SK-N-SH (cell line): ENCODE measurements at regions not wholly inside any gene's neighbourhood (a gene's known extent, or its start where the extent isn't known, plus 50 kb on each side); places are given as distances from the start of the nearest gene placed in this dataset.

ENCODE experiments used
- CTCF ChIA-PET: fragments of 300-600, 350-600 bp; formaldehyde crosslinking; extraction: SDS; loops from one replicate; lab custom pipeline; 2021; lab: Yijun Ruan, JAX
- POLR2A ChIA-PET: fragments of 350-600 bp; sonication (Branson Sonifier 250); formaldehyde crosslinking; extraction: SDS; loops from one replicate; lab custom pipeline; 2020; ENCODE audit warnings: antibody characterized with exemption, inconsistent platforms; lab: Yijun Ruan, JAX
- DNase-seq: peaks from one replicate; pipeline ENCODE4 v3.0.0; 2012
- H2AFZ ChIP-seq: fragments of 200-600 bp; sonication (generic); 2 replicates; pipeline ENCODE4 v1.8.1; 2016; ENCODE audit warnings: antibody characterized with exemption, mild to moderate bottlenecking, low read depth
- H3F3A ChIP-seq: fragments of 200-600 bp; sonication (generic); replicated peaks from 2 replicates; pipeline ENCODE3; 2016; ENCODE audit warnings: antibody characterized with exemption, mild to moderate bottlenecking; ENCODE audit not compliant: insufficient read depth
- H3K27ac ChIP-seq, 2 experiments: fragments of 200-500 bp in 1 of 2; fragments of 200-600 bp in 1 of 2; sonication (Bioruptor generic) in 1 of 2; sonication (generic), shearing (Covaris generic) in 1 of 2; 2 replicates each; pipeline versions ENCODE4 v1.5.1 to v1.6.1; 2014 to 2016; ENCODE audit warnings: low read depth in 2 of 2, inconsistent platforms in 1 of 2, low read length in 1 of 2, mild to moderate bottlenecking in 1 of 2, mixed read lengths in 1 of 2
- H3K27me3 ChIP-seq: fragments of 200-600 bp; sonication (generic), shearing (Covaris generic); 2 replicates; pipeline ENCODE4 v1.6.1; 2016; ENCODE audit warnings: mixed run types; ENCODE audit not compliant: insufficient read depth
- H3K36me3 ChIP-seq, 2 experiments: fragments of 200-500 bp in 1 of 2; fragments of 200-600 bp in 1 of 2; sonication (Bioruptor generic) in 1 of 2; sonication (generic) in 1 of 2; replicated peaks in 1 of 2; 2 replicates each; pipeline versions ENCODE3 to v1.5.1; 2014 to 2016; ENCODE audit warnings: low read length in 1 of 2, mild to moderate bottlenecking in 1 of 2; ENCODE audit not compliant: insufficient read depth in 2 of 2, control insufficient read depth in 1 of 2
- H3K4me1 ChIP-seq, 2 experiments: fragments of 200-500 bp in 1 of 2; fragments of 200-600 bp in 1 of 2; sonication (Bioruptor generic) in 1 of 2; sonication (generic), shearing (Covaris generic) in 1 of 2; 2 replicates each; pipeline versions ENCODE4 v1.5.1 to v1.6.1; 2014 to 2016; ENCODE audit warnings: low read depth in 1 of 2, low read length in 1 of 2, mixed run types in 1 of 2; ENCODE audit not compliant: insufficient read depth in 2 of 2, control insufficient read depth in 1 of 2
- H3K4me2 ChIP-seq: fragments of 200-600 bp; sonication (generic), shearing (Covaris generic); 2 replicates; pipeline ENCODE4 v1.6.1; 2017; ENCODE audit warnings: mixed run types
- H3K4me3 ChIP-seq, 2 experiments: fragments of 200-500 bp in 1 of 2; fragments of 200-600 bp in 1 of 2; sonication (Bioruptor generic) in 1 of 2; sonication (generic), shearing (Covaris generic) in 1 of 2; 2 replicates each; pipeline versions ENCODE4 v1.5.1 to v1.8.1; 2014 to 2016; ENCODE audit warnings: low read depth in 2 of 2, inconsistent platforms in 1 of 2, low read length in 1 of 2, mild to moderate bottlenecking in 1 of 2, mixed read lengths in 1 of 2, moderate library complexity in 1 of 2
- H3K79me2 ChIP-seq: fragments of 200-600 bp; sonication (generic); 2 replicates; pipeline ENCODE4 v1.8.1; 2017; ENCODE audit warnings: mild to moderate bottlenecking; ENCODE audit not compliant: insufficient read depth
- H3K9ac ChIP-seq: fragments of 200-600 bp; sonication (generic); 2 replicates; pipeline ENCODE4 v1.6.1; 2017; ENCODE audit warnings: mixed run types
- H3K9me2 ChIP-seq: fragments of 200-600 bp; sonication (generic); 2 replicates; pipeline ENCODE4 v1.6.1; 2017; ENCODE audit warnings: mixed run types
- H3K9me3 ChIP-seq: fragments of 200-600 bp; sonication (generic); 2 replicates; pipeline ENCODE4 v1.6.1; 2017; ENCODE audit warnings: mixed run types, mild to moderate bottlenecking, moderate library complexity
- H4K20me1 ChIP-seq: fragments of 200-600 bp; sonication (generic); 2 replicates; pipeline ENCODE4 v1.6.1; 2017; ENCODE audit warnings: mild to moderate bottlenecking, mixed run types; ENCODE audit not compliant: insufficient read depth
- ELF1 ChIP-seq: IDR thresholded peaks from 2 replicates; pipeline ENCODE4 v1.4.0; 2012
- EP300 ChIP-seq, 2 experiments: IDR thresholded peaks; 2 replicates each; pipeline versions ENCODE4 v1.4.0 to v1.6.1; 2012; ENCODE audit warnings: borderline replicate concordance in 1 of 2, low read depth in 1 of 2, low read length in 1 of 2
- EZH2phosphoT487 ChIP-seq: fragments of 200-600 bp; sonication (generic); IDR thresholded peaks from 2 replicates; pipeline ENCODE4 v1.6.1; 2017; ENCODE audit warnings: low read depth, mixed run types, mild to moderate bottlenecking, antibody characterized with exemption, moderate library complexity, borderline replicate concordance
- FOXJ3 ChIP-seq: sonication (generic); formaldehyde crosslinking; IDR thresholded peaks from 2 replicates; pipeline ENCODE4 v1.5.1; 2020; ENCODE audit warnings: mild to moderate bottlenecking, missing genetic modification reagents
- FOXM1 ChIP-seq: IDR thresholded peaks from 2 replicates; pipeline ENCODE4 v1.4.0; 2012; ENCODE audit warnings: low read depth, mild to moderate bottlenecking
- GABPA ChIP-seq: IDR thresholded peaks from 2 replicates; pipeline ENCODE4 v1.4.0; 2012; ENCODE audit warnings: low read depth, mild to moderate bottlenecking
- JUND ChIP-seq: IDR thresholded peaks from 2 replicates; pipeline ENCODE4 v1.4.0; 2012
- MAX ChIP-seq: IDR thresholded peaks from 2 replicates; pipeline ENCODE4 v1.4.0; 2012; ENCODE audit warnings: low read depth
- MEF2A ChIP-seq: IDR thresholded peaks from 2 replicates; pipeline ENCODE4 v1.4.0; 2012; ENCODE audit warnings: low read depth, borderline replicate concordance
- MXI1 ChIP-seq: IDR thresholded peaks from 2 replicates; pipeline ENCODE4 v1.6.1; 2012; ENCODE audit warnings: mild to moderate bottlenecking, low read depth, low read length, improper control_type of control experiment
- NFIC ChIP-seq: IDR thresholded peaks from 2 replicates; pipeline ENCODE4 v1.4.0; 2012; ENCODE audit warnings: borderline replicate concordance
- NRF1 ChIP-seq: IDR thresholded peaks from 2 replicates; pipeline ENCODE4 v1.6.1; 2012; ENCODE audit warnings: low read depth, mild to moderate bottlenecking, low read length
- POLR2AphosphoS5 ChIP-seq: IDR thresholded peaks from 2 replicates; pipeline ENCODE4 v1.6.1; 2012; ENCODE audit warnings: low read depth, low read length
- SMC3 ChIP-seq: IDR thresholded peaks from 2 replicates; pipeline ENCODE4 v1.6.1; 2012; ENCODE audit warnings: low read depth, low read length, improper control_type of control experiment
- TCF12 ChIP-seq: IDR thresholded peaks from 2 replicates; pipeline ENCODE4 v1.4.0; 2012
- USF1 ChIP-seq: IDR thresholded peaks from 2 replicates; pipeline ENCODE4 v1.4.0; 2012; ENCODE audit warnings: low read depth, borderline replicate concordance
- WGBS: methylation state at CpG from one replicate; pipeline ENCODE4 v1.1.6; 2017; ENCODE audit warnings: low lambda C conversion rate; 5-methylcytosine and 5-hydroxymethylcytosine counted together
- TF ChIP-seq, protein P1 (sequence below): IDR thresholded peaks from 2 replicates; pipeline ENCODE4 v1.4.0; 2012; ENCODE audit warnings: low read depth, borderline replicate concordance

DNA sequence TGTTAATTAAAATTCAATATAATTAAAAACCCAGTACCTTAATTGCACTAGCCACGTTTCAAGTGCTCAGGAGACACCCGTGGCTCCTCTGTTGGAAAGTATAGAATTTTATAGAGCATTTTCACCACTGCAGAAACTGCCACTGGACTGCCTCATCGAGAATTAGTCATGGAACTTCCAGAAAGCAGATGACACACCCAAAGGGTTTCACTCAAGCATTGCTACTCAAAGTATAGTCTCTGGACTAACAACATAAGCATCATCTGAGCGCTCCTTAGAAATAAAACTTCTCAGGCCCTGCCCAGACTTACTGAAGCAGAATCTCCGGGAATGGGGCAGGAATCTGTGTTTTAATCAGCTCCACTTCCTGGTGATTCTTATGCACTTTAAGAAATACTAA, 63.5 kb upstream of the GPR139 start:
- TF ChIP-seq NFIC (no peak), ELF1 (no peak), NRF1 (no peak), FOXM1 (no peak), MAX (no peak), MEF2A (no peak), EP300 (IDR thresholded peaks at IDR 0.05; ENCODE audit: borderline replicate concordance in 1 of 2, low read depth in 1 of 2, low read length in 1 of 2) (no peak), JUND (no peak), USF1 (no peak), EZH2phosphoT487 (no peak), FOXJ3 (CRISPR knock-in tag) (no peak), MXI1 (no peak), SMC3 (no peak), GABPA (no peak)
- TF ChIP-seq, protein P1, sequence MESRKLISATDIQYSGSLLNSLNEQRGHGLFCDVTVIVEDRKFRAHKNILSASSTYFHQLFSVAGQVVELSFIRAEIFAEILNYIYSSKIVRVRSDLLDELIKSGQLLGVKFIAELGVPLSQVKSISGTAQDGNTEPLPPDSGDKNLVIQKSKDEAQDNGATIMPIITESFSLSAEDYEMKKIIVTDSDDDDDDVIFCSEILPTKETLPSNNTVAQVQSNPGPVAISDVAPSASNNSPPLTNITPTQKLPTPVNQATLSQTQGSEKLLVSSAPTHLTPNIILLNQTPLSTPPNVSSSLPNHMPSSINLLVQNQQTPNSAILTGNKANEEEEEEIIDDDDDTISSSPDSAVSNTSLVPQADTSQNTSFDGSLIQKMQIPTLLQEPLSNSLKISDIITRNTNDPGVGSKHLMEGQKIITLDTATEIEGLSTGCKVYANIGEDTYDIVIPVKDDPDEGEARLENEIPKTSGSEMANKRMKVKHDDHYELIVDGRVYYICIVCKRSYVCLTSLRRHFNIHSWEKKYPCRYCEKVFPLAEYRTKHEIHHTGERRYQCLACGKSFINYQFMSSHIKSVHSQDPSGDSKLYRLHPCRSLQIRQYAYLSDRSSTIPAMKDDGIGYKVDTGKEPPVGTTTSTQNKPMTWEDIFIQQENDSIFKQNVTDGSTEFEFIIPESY: no peak
- Histone ChIP-seq H3K9me2 (no peaks in the 10 kb centered on the region), H3K9me3 (no peaks in the 10 kb centered on the region), H3K27me3 (no peaks in the 10 kb centered on the region), H3K9ac (no peak overlapping the region), H3K4me1 (no peaks in the 10 kb centered on the region; a peak in 1 of 4 replicates), H3K4me3 (no peak overlapping the region), H3K27ac (no peak overlapping the region), H4K20me1 (no peaks in the 10 kb centered on the region), H3F3A (no peaks in the 10 kb centered on the region), H3K79me2 (no peaks in the 10 kb centered on the region), H3K36me3 (no peaks in the 10 kb centered on the region), H3K4me2 (no peak overlapping the region), H2AFZ (no peak overlapping the region)
- DNase-seq: no peak
- POLR2A ChIA-PET: no interaction called here
- CTCF ChIA-PET: interaction anchor here (0.9 kb wide), 1 partner anchor 230 kb away, joined by 3 read pairs; no protein-coding TSS in a partner anchor
- 15% methylated on average over 5 of the region's 5 CpGs for WGBS

DNA sequence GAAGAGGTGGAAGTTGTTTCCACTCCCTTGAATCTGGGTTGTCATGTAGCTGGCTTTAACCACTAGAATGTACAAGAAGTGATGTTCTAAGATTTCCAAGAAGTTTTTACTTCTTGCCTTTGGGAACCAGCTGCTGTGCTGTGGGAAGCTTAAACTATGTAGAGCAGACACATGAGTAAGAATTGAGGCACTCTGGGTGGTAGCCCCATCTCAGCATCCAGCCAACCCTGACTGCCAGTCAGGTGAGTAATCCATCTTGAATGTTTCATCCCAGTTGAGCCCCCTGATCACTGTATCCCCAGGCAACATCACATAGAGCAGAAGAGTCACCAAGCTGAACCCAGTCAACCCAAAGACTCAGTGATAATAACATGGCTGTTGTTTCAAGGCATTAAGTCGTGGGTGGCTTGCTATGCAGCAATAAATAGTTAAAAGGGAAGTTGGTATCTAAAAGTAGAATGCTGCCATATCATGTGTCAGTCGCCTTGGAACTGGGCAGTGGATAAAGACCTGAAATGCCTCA, 62.8 kb upstream of the GPR139 start:
- TF ChIP-seq POLR2AphosphoS5: no peak
- TF ChIP-seq GABPA: no peak
- no peak for TF ChIP-seq MAX
- TF ChIP-seq TCF12: no peak
- CTCF ChIA-PET: interaction anchor here (0.9 kb wide), 1 partner anchor 229 kb away, joined by 3 read pairs; no protein-coding TSS in a partner anchor

More for the DNA sequence above, 62.8 kb upstream of the GPR139 start:
- no peak overlapping the region for H3K4me2 ChIP-seq
- no peaks in the 10 kb centered on the region for H3K27me3 ChIP-seq
- H3K9me3 ChIP-seq: no peaks in the 10 kb centered on the region
- POLR2A ChIA-PET: no interaction called here
- no peak for DNase-seq
- H2AFZ ChIP-seq: no peak overlapping the region
- 11% methylated on average over 2 of the region's 2 CpGs for WGBS
- H4K20me1 ChIP-seq: no peaks in the 10 kb centered on the region
- H3F3A ChIP-seq: no peaks in the 10 kb centered on the region
- no peak overlapping the region for H3K4me3 ChIP-seq
- H3K9ac ChIP-seq: no peak overlapping the region
- no peaks in the 10 kb centered on the region for H3K9me2 ChIP-seq
- no peaks in the 10 kb centered on the region for H3K79me2 ChIP-seq
- no peaks in the 10 kb centered on the region for H3K36me3 ChIP-seq
- no peaks in the 10 kb centered on the region for H3K4me1 ChIP-seq
- H3K27ac ChIP-seq: no peak overlapping the region
